ENCODE measurements at regions not wholly inside any gene's neighbourhood (a gene's known extent, or its start where the extent isn't known, plus 50 kb on each side); places are given as distances from the start of the nearest gene placed in this dataset.

DNA sequence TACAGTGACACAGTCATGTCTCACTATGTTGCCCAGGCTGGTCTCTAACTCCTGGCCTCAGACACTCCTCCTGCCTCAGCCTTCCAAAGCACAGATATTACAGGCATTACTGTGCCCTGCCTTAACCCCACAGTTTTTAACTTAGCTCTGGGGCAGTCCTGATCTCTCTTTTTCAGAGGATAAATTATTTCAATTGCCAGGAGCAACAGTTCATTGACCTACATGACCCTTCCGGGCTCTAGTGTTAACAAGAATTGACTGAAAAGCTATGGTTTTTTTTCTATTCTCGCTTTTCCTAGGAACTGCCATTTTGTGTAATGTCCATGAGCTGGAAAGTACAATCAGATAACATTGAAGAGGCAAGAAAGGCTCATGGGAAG, 92.8 kb downstream of the HNRNPLL start:
- no peak for DNase-seq (ENCODE audit: low read depth)
- in situ Hi-C loops (cut with HindIII; ENCODE audit: low pct_unique_long_range_greater_than_20kb, low sequenced_read_pairs): no loop called here

DNA sequence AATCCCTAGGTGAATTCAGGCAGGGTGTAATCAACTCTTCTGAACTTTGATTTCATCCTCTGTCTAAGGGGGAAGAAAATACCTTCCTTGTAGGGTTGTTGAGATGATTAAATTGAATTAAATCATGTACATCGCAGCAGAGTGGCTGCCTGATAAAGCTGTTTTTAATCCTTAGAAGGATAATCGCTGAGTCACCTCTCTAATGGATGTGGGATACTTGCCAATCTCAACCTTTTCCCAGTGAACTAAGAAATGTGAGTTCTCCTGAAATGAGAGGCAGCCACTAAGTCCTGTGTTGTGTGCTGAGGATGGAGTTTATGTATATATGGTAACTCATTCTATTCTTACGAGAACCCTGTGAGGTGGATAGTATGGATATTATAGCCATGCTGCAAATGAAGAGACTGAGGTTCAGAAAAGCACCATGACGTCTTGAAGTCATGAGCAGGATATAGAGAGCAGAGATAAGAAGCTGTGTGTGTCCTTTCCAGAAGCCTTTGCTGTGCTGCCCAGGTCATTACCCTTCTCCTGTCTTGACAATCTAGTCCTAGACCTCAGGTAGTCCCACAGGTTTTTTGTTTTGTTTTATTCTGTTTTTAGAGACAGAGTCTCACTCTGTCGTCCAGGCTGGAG, 93.3 kb downstream of the HNRNPLL start:
- in situ Hi-C loops (cut with HindIII; ENCODE audit: low pct_unique_long_range_greater_than_20kb, low sequenced_read_pairs): no loop called here
- DNase-seq (ENCODE audit: low read depth): peak; percentile 74

DNA sequence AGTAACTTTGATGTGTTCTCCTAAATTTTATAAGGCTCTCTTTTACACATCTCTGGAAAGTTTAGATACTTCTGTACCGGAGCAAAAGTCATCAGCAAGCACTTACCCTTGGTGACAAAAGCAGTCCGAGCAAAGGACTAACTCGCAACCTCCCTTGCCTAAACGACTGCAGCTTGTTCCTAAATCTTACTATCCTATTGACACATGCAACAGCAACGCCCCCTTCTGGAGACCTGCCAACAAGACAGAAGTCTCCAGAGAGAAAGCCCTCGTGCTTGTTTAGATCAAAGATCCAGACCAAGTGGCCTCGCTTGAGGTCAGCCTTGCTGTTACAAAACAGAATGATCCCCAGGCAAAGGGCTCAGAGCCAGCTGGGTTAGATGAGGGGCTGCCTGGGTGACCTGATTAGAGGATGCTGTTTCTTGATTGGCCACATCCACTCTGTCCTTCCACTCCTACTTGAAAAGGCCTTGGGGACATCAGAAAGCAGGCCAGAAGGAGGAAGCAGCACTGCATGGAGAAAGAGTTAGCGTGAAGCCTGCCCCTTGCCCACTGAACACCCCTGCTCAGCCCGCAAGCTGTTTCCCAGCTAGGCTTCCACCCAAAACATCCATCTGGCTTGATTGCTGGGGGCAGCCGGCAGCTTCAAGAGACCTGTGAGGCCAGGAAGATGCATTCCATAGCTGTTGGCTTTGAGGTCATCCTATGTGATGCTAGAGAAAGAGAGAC, 94.3 kb downstream of the HNRNPLL start:
- peak; percentile 54 for DNase-seq (ENCODE audit: low read depth)
- in situ Hi-C loops (cut with HindIII; ENCODE audit: low pct_unique_long_range_greater_than_20kb, low sequenced_read_pairs): no loop called here

DNA sequence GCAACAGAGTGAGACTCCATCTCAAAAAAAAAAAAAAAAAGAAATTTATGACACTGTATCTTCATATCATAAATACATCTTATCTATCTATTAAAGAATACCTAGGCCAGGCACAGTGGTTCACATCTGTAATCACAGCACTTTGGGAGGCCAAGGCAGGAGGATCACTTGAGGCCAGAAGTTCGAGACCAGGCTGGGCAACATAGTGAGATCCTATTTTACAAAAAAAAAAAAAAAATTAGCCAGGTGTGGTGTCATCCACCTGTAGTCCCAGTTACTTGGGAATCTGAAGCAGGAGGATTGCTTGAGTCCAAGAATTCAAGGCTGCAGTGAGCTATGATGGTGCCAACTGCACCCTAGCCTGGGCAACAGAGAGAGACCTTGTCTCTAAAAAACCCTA, 95.0 kb downstream of the HNRNPLL start:
- DNase-seq (ENCODE audit: low read depth): no peak
- in situ Hi-C loops (cut with HindIII; ENCODE audit: low pct_unique_long_range_greater_than_20kb, low sequenced_read_pairs): no loop called here

DNA sequence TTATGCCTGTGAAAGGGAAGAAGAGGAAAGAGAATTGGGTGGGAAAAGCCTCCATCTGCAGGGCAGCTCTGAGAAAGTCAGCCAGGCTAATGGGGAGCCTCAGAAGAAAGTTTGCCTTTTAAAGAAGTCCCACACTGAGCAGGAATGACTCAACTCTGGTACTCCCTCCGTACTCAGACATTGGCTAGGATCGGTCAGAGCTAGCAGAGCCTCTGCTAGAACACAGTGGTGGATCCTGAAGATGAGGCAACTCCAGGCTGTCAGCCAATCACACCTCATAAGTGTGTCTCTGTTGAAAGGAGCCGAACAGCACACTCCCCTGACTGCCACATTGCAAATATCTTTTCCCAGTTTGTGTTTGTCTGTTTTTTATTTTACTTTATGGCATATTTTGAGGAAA, 96.9 kb downstream of the HNRNPLL start:
- DNase-seq (ENCODE audit: low read depth): no peak
- in situ Hi-C loops (cut with HindIII; ENCODE audit: low pct_unique_long_range_greater_than_20kb, low sequenced_read_pairs): no loop called here

DNA sequence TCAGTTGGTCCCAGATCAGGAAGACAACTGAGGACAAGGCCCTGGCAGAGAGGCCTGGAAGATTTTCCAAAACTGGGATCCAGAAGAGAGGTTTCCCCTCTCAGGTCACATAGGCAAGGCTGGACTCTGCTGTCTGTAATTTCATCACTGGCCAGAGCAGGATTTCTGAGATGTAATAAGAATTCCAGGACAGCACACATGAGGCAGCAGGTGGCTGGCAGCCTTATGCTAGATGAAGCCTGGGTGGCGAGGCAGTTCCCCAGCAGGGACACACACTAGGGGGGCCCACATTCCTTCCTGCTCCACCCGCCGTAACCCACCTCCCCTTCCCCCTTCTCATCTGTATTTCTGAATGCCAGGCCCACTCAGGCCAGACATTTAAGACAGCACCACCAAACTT, 98.6 kb downstream of the HNRNPLL start:
- no peak for DNase-seq (ENCODE audit: low read depth)
- in situ Hi-C loops (cut with HindIII; ENCODE audit: low pct_unique_long_range_greater_than_20kb, low sequenced_read_pairs): no loop called here

DNA sequence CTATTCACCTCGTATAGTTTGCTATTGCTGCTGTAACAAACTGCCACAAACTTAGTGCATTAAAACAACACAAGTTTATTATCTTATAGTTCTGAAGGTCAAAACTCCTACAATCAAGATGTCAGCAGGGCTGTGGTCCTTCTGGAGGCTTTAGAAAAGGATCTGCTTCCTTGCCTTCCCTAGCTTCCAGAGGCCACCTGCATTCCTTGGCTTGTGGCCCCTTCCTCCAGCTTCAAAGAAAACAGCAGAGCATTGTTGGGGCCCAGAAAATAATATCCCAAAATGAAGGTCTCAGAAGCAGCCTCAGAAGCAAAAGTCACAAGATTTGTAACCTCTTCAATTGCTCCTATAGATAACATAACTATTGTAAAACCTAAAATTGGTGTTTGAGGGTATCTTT, 100.6 kb downstream of the HNRNPLL start:
- in situ Hi-C loops (cut with HindIII; ENCODE audit: low pct_unique_long_range_greater_than_20kb, low sequenced_read_pairs): no loop called here
- DNase-seq (ENCODE audit: low read depth): no peak

DNA sequence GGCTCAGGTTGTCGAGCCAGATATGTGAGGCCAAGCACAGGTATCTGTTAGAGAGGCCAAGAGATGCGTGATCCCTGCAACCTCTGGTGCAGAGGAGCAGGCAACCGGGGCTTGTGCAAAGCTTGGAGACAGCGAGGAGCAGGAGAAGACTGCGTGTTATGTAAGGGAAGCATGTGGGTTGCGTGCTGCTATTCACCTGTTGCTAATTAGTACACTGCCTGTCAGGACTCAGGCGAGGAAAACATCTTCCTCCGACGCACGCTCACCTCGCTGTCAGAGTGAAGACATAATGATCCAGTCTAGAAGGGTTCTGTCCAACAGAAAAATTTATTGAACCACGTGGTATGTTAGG, 102.5 kb downstream of the HNRNPLL start:
- DNase-seq (ENCODE audit: low read depth): no peak
- in situ Hi-C loops (cut with HindIII; ENCODE audit: low pct_unique_long_range_greater_than_20kb, low sequenced_read_pairs): no loop called here

DNA sequence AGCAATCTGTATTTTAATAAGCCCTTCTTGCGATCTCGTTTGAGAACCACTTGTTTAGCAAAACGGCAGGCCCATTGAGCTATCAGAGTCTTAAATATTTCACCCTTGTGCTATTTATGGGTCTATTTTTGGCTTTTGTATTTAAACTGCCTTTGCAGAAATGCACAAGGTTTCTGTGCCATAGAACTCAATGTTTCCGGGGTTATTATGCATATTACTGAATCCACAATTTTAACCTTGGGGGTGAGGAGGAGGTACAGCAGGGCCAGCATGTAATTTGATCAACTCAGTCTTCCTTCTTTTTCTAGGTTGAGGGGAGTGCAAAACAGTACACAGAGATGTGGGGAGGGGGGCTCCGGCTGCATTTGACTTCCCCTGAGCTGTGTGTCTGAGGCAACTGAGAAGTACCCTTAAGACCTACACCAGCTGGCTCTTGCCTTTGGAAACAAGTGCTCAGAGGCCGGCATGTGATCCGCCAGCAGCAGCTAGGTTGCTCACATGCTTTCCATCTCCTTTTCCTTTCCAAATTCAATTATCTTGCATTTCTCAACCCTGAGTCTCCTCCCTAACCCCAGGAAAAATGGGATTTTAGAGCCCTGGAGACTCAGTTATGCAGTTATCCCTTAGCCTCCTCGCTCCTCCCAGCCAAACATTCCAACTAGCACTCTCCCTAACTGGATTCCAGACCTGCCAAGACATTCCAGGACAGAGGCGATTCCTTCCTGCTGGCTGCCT, 103.0 kb downstream of the HNRNPLL start:
- in situ Hi-C loops (cut with HindIII; ENCODE audit: low pct_unique_long_range_greater_than_20kb, low sequenced_read_pairs): no loop called here

DNA sequence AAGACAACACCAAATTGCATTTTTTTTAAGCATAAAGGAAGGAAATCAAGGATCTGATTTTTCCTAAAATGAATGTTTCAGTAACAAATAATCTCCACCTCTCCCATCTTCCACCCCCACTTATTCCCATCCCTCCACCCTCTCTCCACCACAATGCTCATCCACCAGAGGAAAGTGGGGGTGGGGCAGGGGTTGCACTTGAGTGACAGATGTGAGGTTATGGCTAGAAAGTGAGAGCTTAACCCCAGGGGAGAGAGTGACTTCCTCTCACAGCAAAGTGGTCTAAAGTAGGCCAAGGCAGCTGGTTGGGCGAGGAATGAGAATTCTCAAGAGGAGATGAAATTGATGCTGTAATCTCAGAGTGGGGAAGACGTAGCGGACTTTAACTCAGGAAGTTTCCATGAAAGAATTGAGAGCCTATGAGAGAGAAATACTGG, 104.7 kb downstream of the HNRNPLL start:
- in situ Hi-C loops (cut with HindIII; ENCODE audit: low pct_unique_long_range_greater_than_20kb, low sequenced_read_pairs): no loop called here
- no peak for DNase-seq (ENCODE audit: low read depth)

More for the DNA sequence above, 103.0 kb downstream of the HNRNPLL start:
- DNase-seq (ENCODE audit: low read depth): no peak

DNA sequence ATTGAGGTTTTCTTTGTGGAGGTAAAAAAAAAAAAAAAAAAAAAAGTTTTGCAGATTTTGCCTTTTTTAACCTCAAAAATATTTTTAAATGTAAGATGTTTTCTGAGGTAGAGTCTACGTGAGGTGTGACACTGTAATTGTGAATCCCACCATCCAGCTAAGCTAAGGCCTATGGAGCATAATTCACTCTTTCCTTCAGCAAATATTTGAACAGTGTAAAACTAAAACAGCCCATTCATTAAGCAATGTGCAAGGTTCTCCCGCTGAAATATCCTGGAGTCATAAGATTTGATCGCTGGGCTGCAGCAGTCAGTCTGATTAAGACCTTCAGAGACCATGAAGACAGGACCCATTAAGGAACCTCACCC, 105.1 kb downstream of the HNRNPLL start:
- DNase-seq (ENCODE audit: low read depth): no peak
- in situ Hi-C loops (cut with HindIII; ENCODE audit: low pct_unique_long_range_greater_than_20kb, low sequenced_read_pairs): no loop called here

DNA sequence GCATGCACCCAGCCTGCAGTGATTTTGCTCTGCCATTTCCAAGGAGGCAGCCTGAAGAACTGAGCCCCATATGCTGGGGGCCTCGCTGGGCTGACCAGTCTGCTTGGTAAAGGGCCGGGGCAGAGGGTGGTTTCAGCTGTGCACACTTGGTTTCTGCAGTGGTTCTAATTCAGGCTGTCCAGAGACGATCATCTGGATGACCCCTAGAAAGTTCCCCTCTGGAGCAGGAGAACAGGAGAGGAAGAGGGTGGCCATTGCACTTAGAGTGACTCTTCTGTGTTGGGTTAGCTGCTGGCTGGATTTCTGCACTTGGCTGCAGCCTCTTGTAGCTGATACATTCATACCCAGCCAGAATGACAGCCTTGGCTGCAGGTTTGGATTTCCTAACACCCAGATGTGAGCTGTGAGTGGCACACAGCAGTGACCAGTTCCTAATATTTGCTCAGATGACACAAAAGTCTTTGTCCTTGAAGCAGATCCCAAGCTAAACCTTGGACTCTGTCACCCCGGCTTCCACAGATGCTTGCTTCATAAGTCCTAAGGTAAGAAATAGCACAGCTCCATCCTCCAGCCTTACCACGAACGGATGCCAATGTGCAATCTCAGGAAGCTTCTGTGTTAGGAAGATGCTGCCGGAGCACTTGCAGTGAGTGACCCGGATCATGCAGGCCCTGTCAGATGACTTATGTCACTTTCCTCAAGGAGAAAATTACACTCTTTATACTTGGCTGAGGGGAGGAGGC, 105.6 kb downstream of the HNRNPLL start:
- DNase-seq (ENCODE audit: low read depth): no peak
- in situ Hi-C loops (cut with HindIII; ENCODE audit: low pct_unique_long_range_greater_than_20kb, low sequenced_read_pairs): no loop called here

DNA sequence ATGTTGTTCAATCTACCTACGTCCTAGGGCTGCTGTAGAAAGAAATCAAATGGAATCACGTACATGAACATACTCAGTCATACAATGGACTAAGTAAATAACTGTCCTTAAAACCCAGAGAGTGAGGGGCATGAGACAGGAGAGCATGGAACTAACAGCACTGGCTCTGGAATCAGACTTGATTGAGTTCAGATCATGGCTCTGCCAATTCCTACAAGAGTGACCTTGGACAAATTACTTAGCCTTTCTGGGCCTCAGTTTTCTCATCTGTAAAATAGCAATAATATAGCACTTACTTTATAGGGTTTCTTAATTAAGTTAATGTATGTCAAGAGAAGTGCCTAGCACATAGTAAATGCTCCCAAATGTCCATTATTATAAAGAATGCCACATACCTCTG, 106.8 kb downstream of the HNRNPLL start:
- DNase-seq (ENCODE audit: low read depth): no peak
- in situ Hi-C loops (cut with HindIII; ENCODE audit: low pct_unique_long_range_greater_than_20kb, low sequenced_read_pairs): no loop called here

DNA sequence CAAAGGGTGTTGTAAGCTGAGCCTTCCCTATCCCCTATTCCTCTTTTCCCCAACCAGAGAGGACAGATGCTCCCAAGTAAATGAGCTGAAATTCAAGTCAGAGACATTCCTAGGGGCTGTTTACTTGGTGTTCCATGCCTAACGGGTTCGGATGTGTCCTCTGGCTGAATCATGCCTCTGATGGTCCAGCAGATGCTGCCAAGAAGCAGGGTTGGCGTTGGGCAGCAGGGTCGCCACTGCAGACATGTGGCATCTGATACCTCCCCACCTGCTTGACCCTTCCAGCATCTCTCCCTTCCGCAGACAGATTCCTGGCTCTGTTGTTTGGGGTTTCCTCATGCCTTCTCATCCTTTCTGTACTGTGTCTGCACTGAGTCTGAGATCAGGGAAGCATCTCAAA, 108.3 kb downstream of the HNRNPLL start:
- in situ Hi-C loops (cut with HindIII; ENCODE audit: low pct_unique_long_range_greater_than_20kb, low sequenced_read_pairs): no loop called here
- no peak for DNase-seq (ENCODE audit: low read depth)

DNA sequence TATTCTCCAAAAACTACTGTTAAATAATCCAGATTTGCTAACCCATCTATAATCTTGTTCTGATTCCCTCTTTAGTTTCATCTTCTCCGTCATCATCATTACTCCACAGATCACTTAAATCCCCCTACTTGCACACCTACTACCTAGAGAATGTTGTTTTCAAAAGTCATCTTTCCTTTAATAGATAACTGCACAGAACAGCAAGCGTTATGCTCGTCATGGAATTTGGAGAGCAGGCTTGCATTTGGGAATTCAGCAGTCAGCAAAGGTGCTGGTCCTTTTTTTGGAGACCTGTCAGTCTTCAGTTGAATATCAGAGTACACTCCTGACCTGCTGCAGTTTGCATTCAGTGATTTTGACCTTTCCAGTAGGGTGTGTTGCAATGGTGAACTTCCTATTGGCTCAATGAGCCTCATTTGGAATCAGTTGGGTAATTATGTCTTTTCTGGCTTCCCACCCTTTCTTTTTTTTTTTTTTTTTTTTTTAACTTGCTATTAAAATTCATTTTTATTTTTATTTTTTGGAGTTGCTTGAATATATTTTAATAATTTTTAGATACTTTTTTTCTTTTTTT, 110.6 kb downstream of the HNRNPLL start:
- no peak for DNase-seq (ENCODE audit: low read depth)
- in situ Hi-C loops (cut with HindIII; ENCODE audit: low pct_unique_long_range_greater_than_20kb, low sequenced_read_pairs): no loop called here

DNA sequence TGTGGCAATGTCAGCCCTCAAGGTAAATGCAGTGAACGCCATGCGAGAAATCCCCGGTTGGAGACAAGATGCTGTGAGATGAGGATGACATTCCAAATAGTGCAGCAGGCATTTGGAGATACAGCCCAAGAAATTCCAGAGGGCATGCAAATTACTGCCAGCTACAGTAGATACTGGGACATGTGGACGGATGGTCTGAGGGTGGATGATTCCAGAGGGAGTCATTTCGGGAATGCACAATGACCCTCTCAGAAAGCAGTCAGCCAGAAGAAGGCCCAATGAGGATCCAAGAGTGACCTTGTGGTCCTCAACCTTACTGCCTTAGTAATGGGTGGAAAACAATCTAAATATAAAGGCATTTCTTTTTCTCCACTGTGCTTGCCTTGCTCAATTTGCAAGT, 111.3 kb downstream of the HNRNPLL start:
- no peak for DNase-seq (ENCODE audit: low read depth)
- in situ Hi-C loops (cut with HindIII; ENCODE audit: low pct_unique_long_range_greater_than_20kb, low sequenced_read_pairs): no loop called here

DNA sequence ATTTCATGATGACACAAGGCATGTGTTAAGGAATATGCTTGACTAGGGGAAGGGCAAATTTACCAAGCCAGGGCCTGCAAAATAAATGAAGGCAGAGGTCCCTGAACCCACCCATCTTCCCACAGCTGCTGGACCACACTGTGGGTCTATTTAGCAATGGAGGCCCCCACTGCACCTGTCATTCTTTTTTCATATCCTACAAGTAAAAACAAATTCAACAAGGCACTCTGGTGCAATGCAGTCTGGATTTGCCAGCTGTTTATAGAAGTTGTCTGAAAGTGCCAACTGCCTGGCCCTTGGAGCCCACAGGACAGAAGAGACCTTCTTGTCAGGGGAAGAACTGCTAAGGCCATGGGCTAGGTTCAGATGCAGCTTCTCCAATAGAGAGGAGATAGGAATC, 112.8 kb upstream of the ATL2 start:
- DNase-seq (ENCODE audit: low read depth): no peak
- in situ Hi-C loops (cut with HindIII; ENCODE audit: low pct_unique_long_range_greater_than_20kb, low sequenced_read_pairs): no loop called here

DNA sequence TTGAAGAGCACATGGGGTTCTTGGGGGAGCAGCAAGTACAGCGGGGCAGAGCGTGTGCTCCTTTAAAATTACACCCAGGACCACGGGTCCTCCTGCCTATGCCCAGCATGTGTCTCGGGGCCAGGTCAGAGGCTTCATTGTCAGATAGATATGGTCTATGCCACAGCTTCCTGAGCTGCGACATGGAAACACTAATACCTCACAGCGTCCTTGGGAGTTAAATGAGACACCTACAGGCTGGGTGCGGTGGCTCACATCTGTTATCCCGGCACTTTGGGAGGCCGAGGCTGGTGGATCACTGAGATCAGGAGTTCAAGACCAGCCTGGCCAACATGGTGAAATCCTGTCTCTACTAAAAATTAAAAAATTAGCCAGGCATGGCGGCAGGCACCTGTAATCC, 110.8 kb upstream of the ATL2 start:
- DNase-seq (ENCODE audit: low read depth): no peak
- in situ Hi-C loops (cut with HindIII; ENCODE audit: low pct_unique_long_range_greater_than_20kb, low sequenced_read_pairs): no loop called here
